ENCODE measurements at regions not wholly inside any gene's neighbourhood (a gene's known extent, or its start where the extent isn't known, plus 50 kb on each side); places are given as distances from the start of the nearest gene placed in this dataset.

- TF ChIP-seq, protein P1, sequence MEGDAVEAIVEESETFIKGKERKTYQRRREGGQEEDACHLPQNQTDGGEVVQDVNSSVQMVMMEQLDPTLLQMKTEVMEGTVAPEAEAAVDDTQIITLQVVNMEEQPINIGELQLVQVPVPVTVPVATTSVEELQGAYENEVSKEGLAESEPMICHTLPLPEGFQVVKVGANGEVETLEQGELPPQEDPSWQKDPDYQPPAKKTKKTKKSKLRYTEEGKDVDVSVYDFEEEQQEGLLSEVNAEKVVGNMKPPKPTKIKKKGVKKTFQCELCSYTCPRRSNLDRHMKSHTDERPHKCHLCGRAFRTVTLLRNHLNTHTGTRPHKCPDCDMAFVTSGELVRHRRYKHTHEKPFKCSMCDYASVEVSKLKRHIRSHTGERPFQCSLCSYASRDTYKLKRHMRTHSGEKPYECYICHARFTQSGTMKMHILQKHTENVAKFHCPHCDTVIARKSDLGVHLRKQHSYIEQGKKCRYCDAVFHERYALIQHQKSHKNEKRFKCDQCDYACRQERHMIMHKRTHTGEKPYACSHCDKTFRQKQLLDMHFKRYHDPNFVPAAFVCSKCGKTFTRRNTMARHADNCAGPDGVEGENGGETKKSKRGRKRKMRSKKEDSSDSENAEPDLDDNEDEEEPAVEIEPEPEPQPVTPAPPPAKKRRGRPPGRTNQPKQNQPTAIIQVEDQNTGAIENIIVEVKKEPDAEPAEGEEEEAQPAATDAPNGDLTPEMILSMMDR (IDR thresholded peaks at IDR 0.05), result no peak
- TF ChIP-seq ZFX (IDR thresholded peaks at IDR 0.05; ENCODE audit: borderline replicate concordance), result no peak
Observed at GRCh38 chr11:70610566-70611565, 212.5 kb downstream of the CTTN start.
